Endodermal cell (in vitro differentiated cells): ENCODE measurements at regions not wholly inside any gene's neighbourhood (a gene's known extent, or its start where the extent isn't known, plus 50 kb on each side); places are given as distances from the start of the nearest gene placed in this dataset.
A peak's percentile ranks its signal among the peaks of the same experiment; 100 is the strongest.

Experiments used
- DNase-seq: peaks from one replicate; pipeline ENCODE4 v3.0.0-alpha.2; 2017
- H3K27ac ChIP-seq: 2 replicates; pipeline ENCODE4 v1.5.1; 2013; ENCODE audit warnings: mild to moderate bottlenecking, low read depth, low read length, moderate library complexity
- H3K27me3 ChIP-seq: 2 replicates; pipeline ENCODE4 v1.6.1; 2013; ENCODE audit warnings: mild to moderate bottlenecking, low read length, moderate library complexity; ENCODE audit not compliant: insufficient read depth, control insufficient read depth, poor library complexity, severe bottlenecking
- H3K36me3 ChIP-seq: 2 replicates; pipeline ENCODE4 v1.7.0; 2013; ENCODE audit warnings: mild to moderate bottlenecking, low read length, moderate library complexity; ENCODE audit not compliant: control insufficient read depth, insufficient read depth
- H3K4me1 ChIP-seq: one replicate; pipeline ENCODE4 v1.7.0; 2013; ENCODE audit warnings: low read length; ENCODE audit not compliant: control insufficient read depth, insufficient read depth
- H3K4me3 ChIP-seq: 2 replicates; pipeline ENCODE4 v1.5.1; 2013; ENCODE audit warnings: mild to moderate bottlenecking, low read length, moderate library complexity
- H3K9ac ChIP-seq: 2 replicates; pipeline ENCODE4 v1.6.1; 2013; ENCODE audit warnings: mild to moderate bottlenecking, low read length, moderate library complexity; ENCODE audit not compliant: poor library complexity, severe bottlenecking; ENCODE audit errors: extremely low read depth
- H3K9me3 ChIP-seq: 2 replicates; pipeline ENCODE4 v1.6.1; 2013; ENCODE audit warnings: mild to moderate bottlenecking, low read length, moderate library complexity; ENCODE audit not compliant: control insufficient read depth
- H3K27ac Mint-ChIP-seq: 2 replicates; pipeline ENCODE4 v1.8.0; 2020; ENCODE audit warnings: mixed read lengths
- H3K27me3 Mint-ChIP-seq: 2 replicates; pipeline ENCODE4 v1.8.0; 2021; ENCODE audit warnings: mild to moderate bottlenecking, mixed read lengths; ENCODE audit not compliant: insufficient read depth
- H3K36me3 Mint-ChIP-seq: 2 replicates; pipeline ENCODE4 v1.8.0; 2020; ENCODE audit warnings: low read depth, mixed read lengths
- H3K4me1 Mint-ChIP-seq: 2 replicates; pipeline ENCODE4 v1.8.0; 2020; ENCODE audit warnings: mixed read lengths
- H3K4me3 Mint-ChIP-seq: 2 replicates; pipeline ENCODE4 v1.8.0; 2020; ENCODE audit warnings: mild to moderate bottlenecking, moderate library complexity, mixed read lengths
- H3K9me3 Mint-ChIP-seq: 2 replicates; pipeline ENCODE4 v1.8.0; 2020; ENCODE audit warnings: mild to moderate bottlenecking, mixed read lengths
- WGBS, 2 experiments: methylation state at CpG; one replicate each; pipeline versions ENCODE4 v1.1.5 to v1.1.7; 2013; ENCODE audit warnings: missing lambda C conversion rate in 2 of 2, mixed read lengths in 1 of 2; ENCODE audit not compliant: insufficient coverage in 1 of 2, insufficient read length in 1 of 2; 5-methylcytosine and 5-hydroxymethylcytosine counted together
- TF ChIP-seq, protein P1 (sequence below): fragments of 200-600 bp; sonication (generic); conservative IDR thresholded peaks from 2 replicates; pipeline ENCODE4 v1.5.0; 2021; ENCODE audit warnings: antibody characterized with exemption, mild to moderate bottlenecking

DNA sequence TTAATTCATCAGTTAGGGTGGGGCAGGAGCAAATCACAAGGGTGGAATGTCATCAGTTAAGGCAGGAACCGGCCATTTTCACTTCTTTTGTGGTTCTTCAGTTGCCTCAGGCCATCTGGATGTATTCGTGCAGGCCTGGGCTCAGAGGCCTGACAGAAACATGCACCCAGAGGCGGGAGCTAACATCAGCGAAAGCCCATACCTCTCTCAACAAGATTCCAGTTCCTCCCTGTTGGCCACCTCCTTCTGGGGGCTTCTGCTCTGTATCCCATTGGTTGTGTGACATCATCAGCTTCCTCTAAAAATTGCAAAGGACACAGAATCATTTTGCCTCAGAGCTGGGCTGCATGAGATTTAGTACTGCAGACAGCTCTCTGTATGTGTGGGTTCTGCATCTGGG, 134.3 kb downstream of the ZNF664 start:
- Mint-ChIP-seq H3K4me1 (peaks cover 12% of the 10 kb centered on the region), H3K36me3 (peaks cover 6% of the 10 kb centered on the region), H3K9me3 (peaks cover 46% of the 10 kb centered on the region), H3K27ac (no peak overlapping the region), H3K27me3 (no peaks in the 10 kb centered on the region), H3K4me3 (no peak overlapping the region)
- Histone ChIP-seq H3K9me3 (peaks cover 6% of the 10 kb centered on the region), H3K27ac (no peak overlapping the region), H3K4me1 (no peaks in the 10 kb centered on the region), H3K27me3 (no peaks in the 10 kb centered on the region), H3K9ac (no peak overlapping the region), H3K4me3 (no peak overlapping the region), H3K36me3 (no peaks in the 10 kb centered on the region)
- TF ChIP-seq, protein P1, sequence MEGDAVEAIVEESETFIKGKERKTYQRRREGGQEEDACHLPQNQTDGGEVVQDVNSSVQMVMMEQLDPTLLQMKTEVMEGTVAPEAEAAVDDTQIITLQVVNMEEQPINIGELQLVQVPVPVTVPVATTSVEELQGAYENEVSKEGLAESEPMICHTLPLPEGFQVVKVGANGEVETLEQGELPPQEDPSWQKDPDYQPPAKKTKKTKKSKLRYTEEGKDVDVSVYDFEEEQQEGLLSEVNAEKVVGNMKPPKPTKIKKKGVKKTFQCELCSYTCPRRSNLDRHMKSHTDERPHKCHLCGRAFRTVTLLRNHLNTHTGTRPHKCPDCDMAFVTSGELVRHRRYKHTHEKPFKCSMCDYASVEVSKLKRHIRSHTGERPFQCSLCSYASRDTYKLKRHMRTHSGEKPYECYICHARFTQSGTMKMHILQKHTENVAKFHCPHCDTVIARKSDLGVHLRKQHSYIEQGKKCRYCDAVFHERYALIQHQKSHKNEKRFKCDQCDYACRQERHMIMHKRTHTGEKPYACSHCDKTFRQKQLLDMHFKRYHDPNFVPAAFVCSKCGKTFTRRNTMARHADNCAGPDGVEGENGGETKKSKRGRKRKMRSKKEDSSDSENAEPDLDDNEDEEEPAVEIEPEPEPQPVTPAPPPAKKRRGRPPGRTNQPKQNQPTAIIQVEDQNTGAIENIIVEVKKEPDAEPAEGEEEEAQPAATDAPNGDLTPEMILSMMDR, result no peak
- 90 to 100% methylated on average over 3 to 4 of the region's 4 CpGs for WGBS, 2 experiments
- no peak for DNase-seq

DNA sequence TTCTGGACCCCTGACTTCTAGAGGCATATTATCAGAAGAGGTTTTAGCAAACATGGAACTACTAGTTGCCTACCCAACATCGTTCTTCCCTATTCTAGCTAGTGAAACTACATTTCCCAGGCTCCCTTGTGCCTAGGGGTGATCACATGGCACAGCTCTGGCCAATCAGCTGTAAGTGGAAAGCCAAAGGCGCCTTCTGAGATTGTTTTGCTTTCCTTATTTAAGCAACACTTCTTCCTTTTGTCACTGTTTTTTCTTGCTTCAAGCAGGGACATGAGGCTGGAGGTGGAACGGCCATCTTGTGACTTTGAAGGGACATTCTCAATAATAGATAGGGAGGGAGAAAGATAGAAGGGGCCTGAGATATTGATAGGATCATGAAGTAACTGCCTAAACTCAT, 136.7 kb downstream of the ZNF664 start:
- no peak overlapping the region for H3K4me3 ChIP-seq
- H3K4me3 Mint-ChIP-seq, result no peak overlapping the region
- 64 to 71% methylated on average over 2 to 3 of the region's 3 CpGs for WGBS, 2 experiments

DNA sequence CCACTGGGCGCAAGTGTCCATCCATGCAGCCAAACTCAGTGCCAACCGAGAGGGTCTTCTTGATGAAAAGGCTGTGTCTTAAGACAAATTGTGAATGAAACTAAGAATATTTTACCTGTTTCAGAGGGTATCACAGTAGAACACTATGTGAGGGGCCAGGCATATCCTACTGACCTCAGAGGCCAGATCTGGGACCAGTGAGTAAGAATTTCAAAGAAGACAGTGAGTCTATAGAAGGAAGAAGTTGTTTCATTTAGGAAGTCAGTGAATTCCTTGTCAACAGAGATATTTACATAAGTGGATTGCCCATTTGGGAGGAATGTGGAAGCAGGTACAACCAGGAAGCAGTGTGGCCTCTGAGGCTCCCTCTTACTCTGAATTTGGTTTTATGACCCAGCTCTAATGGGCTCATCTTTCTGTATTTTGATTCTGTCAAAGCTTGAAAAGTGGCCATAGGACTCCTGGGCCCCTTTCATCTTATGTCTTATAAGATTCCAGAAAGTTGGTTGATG, 137.4 kb downstream of the ZNF664 start:
- peaks cover 44% of the 10 kb centered on the region for H3K9me3 Mint-ChIP-seq
- Histone ChIP-seq H3K4me3 (no peak overlapping the region), H3K36me3 (no peaks in the 10 kb centered on the region), H3K9me3 (peaks cover 11% of the 10 kb centered on the region), H3K4me1 (no peaks in the 10 kb centered on the region), H3K9ac (no peak overlapping the region), H3K27me3 (no peaks in the 10 kb centered on the region), H3K27ac (no peak overlapping the region)
- 90% methylated on average over 2 of the region's 2 CpGs for WGBS, 2 experiments
- peaks cover 12% of the 10 kb centered on the region for H3K4me1 Mint-ChIP-seq
- TF ChIP-seq, protein P1, result no peak
- H3K4me3 Mint-ChIP-seq, result no peak overlapping the region
- no peaks in the 10 kb centered on the region for H3K27me3 Mint-ChIP-seq
- peaks cover 4% of the 10 kb centered on the region for H3K36me3 Mint-ChIP-seq
- peak overlapping the region; percentile 46 for H3K27ac Mint-ChIP-seq
- DNase-seq, result peak; percentile 47

More for the DNA sequence above, 136.7 kb downstream of the ZNF664 start:
- peak; percentile 85 for DNase-seq
- no peak overlapping the region for H3K9ac ChIP-seq
- H3K4me1 ChIP-seq, result no peaks in the 10 kb centered on the region
- no peak overlapping the region for H3K27ac ChIP-seq
- Mint-ChIP-seq H3K27ac (no peak overlapping the region), H3K36me3 (peaks cover 4% of the 10 kb centered on the region), H3K4me1 (peaks cover 12% of the 10 kb centered on the region), H3K27me3 (no peaks in the 10 kb centered on the region), H3K9me3 (peaks cover 47% of the 10 kb centered on the region)
- no peaks in the 10 kb centered on the region for H3K36me3 ChIP-seq
- TF ChIP-seq, protein P1, result no peak
- H3K9me3 ChIP-seq, result peaks cover 11% of the 10 kb centered on the region
- no peaks in the 10 kb centered on the region for H3K27me3 ChIP-seq
